Lower leg skin (tissue), 4 donors: ENCODE measurements at regions not wholly inside any gene's neighbourhood (a gene's known extent, or its start where the extent isn't known, plus 50 kb on each side); places are given as distances from the start of the nearest gene placed in this dataset.
A peak's percentile ranks its signal among the peaks of the same experiment; 100 is the strongest.

Experiments
- DNase-seq, 2 donors: peaks; one replicate each; pipeline ENCODE4 v3.0.0-alpha.2; 2019; ENCODE audit warnings: low spot score in 2 of 2
- H3K4me3 ChIP-seq: fragments of 200-600 bp; sonication (generic); 2 replicates; pipeline ENCODE4 v1.5.1; 2017; ENCODE audit warnings: mild to moderate bottlenecking, low read depth; ENCODE audit not compliant: poor library complexity, severe bottlenecking
- POLR2A ChIP-seq, 2 donors: fragments of 450-650 bp; IDR thresholded peaks; one replicate each; pipeline ENCODE4 v1.6.1; 2016 to 2017; ENCODE audit warnings: antibody characterized with exemption in 2 of 2, mild to moderate bottlenecking in 1 of 2, moderate library complexity in 1 of 2
- WGBS, 2 donors: methylation state at CpG; one replicate each; pipeline ENCODE4 v1.1.5; 2018; 5-methylcytosine and 5-hydroxymethylcytosine counted together
- intact Hi-C: fragments of 100-400 bp; cut with DNase I; formaldehyde crosslinking; loops from one replicate; pipeline ENCODE4 v1.15.0; 2023; ENCODE audit warnings: low total_unique reads
- TF ChIP-seq, protein P1 (sequence below), 3 donors: fragments of 450-650 bp; IDR thresholded peaks; one replicate each; pipeline ENCODE4 v1.5.1; 2016; ENCODE audit warnings: antibody characterized with exemption in 3 of 3, mild to moderate bottlenecking in 3 of 3, moderate library complexity in 2 of 3

DNA sequence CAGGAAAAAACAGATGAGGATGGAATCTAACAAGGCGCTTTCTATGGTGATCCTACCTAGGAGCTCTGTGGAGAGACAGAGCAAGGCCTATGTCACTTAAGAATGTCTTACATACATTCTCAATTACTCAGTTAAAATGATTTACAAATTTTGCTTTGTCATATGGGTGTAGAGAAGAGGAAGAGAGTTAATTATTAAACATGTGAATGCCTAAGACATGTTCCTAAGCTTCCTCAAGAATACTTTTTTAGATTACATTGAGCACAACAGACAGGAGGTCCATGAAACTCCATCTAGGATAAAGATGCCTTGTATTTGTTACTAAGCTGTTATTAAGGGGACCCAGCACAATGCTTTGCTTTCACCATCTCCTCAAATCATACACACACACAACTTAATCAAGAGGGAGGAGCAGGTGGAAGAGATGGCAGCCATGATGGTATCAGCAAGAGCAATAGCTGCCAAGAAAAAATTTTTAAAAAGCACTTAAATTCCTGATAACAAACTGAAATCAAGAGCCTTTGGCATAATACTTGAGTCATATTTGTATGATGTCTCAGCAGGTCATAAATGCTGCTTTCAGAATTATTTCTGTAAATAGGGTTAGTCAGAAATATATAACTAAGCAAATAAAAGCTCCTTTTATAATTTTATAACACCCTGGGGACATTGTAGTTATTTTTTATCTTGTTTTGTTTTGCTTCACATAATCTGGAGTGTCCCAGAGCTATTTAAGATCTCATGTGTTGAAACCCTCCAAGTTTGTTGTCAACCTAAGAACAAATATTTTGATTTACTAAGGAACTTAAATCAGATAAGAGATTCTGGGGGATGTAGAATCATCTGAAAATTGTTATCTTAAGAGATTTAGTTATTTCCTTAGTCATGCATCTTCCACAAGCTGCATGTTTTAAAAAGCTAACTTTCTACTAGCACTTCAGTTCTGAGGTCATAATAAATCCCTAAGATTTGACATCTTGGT lies 70.0 kb upstream of the CD2AP start:
- no peak overlapping the region for H3K4me3 ChIP-seq
- DNase-seq, result no peak
- intact Hi-C loops, result no loop called here
- no peak for TF ChIP-seq POLR2A (IDR thresholded peaks at IDR 0.05)
- TF ChIP-seq, protein P1, sequence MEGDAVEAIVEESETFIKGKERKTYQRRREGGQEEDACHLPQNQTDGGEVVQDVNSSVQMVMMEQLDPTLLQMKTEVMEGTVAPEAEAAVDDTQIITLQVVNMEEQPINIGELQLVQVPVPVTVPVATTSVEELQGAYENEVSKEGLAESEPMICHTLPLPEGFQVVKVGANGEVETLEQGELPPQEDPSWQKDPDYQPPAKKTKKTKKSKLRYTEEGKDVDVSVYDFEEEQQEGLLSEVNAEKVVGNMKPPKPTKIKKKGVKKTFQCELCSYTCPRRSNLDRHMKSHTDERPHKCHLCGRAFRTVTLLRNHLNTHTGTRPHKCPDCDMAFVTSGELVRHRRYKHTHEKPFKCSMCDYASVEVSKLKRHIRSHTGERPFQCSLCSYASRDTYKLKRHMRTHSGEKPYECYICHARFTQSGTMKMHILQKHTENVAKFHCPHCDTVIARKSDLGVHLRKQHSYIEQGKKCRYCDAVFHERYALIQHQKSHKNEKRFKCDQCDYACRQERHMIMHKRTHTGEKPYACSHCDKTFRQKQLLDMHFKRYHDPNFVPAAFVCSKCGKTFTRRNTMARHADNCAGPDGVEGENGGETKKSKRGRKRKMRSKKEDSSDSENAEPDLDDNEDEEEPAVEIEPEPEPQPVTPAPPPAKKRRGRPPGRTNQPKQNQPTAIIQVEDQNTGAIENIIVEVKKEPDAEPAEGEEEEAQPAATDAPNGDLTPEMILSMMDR (IDR thresholded peaks at IDR 0.05), result no peak
- 96 to 100% methylated on average over 1 of the region's 1 CpG for WGBS, 2 donors

DNA sequence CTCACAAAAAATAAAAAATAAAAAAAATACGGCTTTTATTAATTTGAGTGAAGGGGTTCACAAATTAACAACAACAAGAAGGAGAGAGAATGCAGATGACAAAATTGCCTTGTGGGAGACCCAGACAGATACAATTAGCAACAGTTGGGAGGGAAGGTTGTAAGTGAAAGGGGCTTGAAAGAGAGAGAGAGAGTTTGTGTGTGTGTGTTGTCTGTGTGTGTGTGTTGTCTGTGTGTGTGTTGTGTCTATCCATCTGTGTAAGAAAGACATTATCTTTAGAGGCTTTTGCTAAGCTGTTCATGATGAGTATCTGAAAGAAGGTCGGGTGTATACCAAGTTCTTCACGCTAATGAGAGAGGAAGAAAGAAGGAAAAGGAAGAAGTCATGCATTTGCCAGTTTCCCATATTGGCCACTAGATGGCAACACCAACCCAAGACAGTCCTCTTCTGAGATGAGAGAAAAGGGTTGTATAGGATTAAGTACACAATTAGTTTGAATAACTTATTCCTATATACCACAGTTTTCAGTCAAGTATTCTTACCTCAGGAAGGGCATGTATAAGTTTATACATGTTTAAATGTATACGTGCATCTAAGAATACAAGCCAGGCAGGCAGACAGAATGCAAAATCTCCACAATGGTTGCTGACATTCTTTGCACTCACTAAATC lies 63.7 kb upstream of the CD2AP start:
- peak in 1 of 2 donors; percentile 37 for DNase-seq
- intact Hi-C loops, result no loop called here
- no peak for TF ChIP-seq POLR2A (IDR thresholded peaks at IDR 0.05)
- TF ChIP-seq, protein P1 (IDR thresholded peaks at IDR 0.05), result no peak
- H3K4me3 ChIP-seq, result no peak overlapping the region
- WGBS, 2 donors, result 17 to 18% methylated on average over 4 of the region's 4 CpGs

DNA sequence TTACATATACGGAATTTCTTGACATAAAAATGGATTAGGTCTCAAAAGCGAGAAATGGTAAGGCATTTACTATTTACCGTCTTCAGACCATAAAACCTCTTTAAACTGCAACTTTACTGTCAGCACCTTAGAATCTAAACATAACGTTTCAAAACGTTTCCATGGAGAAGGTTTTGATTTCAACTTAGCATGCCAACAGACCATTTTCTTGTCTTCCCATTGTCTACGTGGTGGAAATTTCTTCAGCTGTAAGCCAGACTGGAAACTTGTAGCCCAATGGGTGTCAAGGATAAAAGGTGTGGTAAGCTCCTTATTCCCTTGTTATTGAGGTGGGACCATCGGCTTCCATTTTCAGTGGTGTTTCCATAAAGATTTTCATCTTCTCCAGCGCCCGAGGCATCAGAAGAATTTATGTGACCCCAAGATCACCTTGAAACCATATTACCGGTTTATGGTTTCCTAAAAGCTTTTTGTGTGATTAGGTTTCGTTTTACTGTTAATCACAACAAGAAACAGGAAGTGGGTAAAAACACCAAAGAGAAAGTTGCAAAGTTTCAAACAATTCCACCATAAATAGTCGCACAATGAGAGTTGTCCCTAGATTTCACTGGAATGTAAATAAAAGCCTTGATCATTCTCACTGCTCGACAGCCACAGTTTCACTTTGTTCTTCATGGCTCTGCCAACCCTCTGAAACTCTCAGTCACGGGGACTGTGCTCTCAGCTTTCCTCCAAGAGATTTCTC lies 63.0 kb upstream of the CD2AP start:
- intact Hi-C loops, result no loop called here
- 17 to 19% methylated on average over 14 of the region's 14 CpGs for WGBS, 2 donors

DNA sequence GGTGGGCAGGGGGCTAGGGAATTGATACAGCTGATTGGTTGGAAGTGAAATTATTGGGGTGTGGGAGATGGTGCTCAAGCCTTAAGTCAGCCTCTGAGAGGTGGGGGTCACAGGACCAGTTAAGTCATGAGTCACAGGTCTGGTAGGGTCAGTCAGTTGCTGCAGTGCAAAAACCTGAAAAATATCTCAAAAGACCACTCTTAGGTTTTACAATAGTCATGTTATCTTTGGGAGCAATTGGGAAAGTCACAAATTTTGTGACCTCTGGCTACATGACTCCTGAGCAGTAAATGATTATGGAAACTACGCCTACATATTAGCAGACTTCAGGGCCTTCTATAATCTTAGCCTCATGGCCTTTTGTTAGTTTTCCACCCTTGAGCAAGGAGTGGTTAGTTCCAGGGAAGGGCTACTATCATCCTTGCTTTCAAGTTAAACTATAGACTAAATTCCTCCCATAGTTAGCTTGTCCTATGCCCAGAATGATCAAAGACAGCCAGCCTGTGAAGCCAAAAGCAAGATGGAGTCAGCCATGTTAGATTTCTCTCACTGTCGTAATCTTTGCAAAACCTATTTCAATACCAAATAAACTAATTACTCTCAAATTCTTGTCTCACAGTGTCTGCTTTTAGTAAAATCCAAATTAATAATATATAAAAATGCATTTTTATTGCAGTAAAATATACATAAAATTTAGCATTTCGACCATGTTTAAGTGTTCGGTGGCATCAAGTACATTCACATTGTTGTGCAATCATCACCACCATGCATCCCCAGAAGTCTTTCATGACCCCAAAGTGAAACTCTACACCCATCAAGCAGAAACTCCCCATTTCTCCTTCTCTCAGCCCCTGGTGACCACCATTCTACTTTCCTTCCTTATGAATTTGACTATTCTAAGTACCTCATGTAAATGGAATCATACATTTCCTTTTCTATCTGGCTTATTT lies 60.9 kb upstream of the CD2AP start:
- H3K4me3 ChIP-seq, result no peak overlapping the region
- no peak for TF ChIP-seq POLR2A (IDR thresholded peaks at IDR 0.05)
- TF ChIP-seq, protein P1 (IDR thresholded peaks at IDR 0.05), result no peak
- intact Hi-C loops, result no loop called here
- 95 to 99% methylated on average over 4 of the region's 4 CpGs for WGBS, 2 donors
- DNase-seq, result no peak

More for the DNA sequence above, 63.0 kb upstream of the CD2AP start:
- DNase-seq, result no peak
- H3K4me3 ChIP-seq, result no peak overlapping the region
- TF ChIP-seq, protein P1 (IDR thresholded peaks at IDR 0.05), result no peak
- no peak for TF ChIP-seq POLR2A (IDR thresholded peaks at IDR 0.05)

DNA sequence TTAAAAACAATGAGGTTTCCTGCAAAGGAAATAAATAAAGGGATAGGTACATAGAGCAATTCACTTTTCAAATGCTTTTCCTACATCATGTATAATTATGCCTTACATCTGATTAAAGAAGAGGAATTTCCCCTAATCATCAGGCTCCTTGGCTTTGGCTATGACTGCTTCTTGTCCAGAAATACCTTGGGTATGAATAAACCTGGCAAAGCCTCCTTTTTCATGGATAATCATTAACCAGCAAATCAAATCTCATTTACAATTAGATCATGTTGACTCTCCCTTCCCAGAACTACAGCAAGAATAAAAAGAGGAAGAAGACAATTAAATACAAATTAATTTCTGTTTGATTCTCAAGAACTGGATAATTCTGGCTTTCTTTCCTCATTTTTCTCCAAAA lies 58.0 kb upstream of the CD2AP start:
- no peak for TF ChIP-seq POLR2A (IDR thresholded peaks at IDR 0.05)
- TF ChIP-seq, protein P1 (IDR thresholded peaks at IDR 0.05), result no peak
- DNase-seq, result no peak
- intact Hi-C loops, result no loop called here
- H3K4me3 ChIP-seq, result no peak overlapping the region
